Mesenchymal stem cell (in vitro differentiated cells and primary cell): ENCODE measurements at regions not wholly inside any gene's neighbourhood (a gene's known extent, or its start where the extent isn't known, plus 50 kb on each side); places are given as distances from the start of the nearest gene placed in this dataset.

Source experiments
- DNase-seq: peaks from one replicate; pipeline ENCODE4 v3.0.0-alpha.2; 2013
- H2AFZ ChIP-seq: one replicate; pipeline ENCODE4 v1.6.1; 2013; ENCODE audit warnings: low read depth, mild to moderate bottlenecking, control low read depth, inconsistent platforms, low read length, moderate library complexity
- H2AK5ac ChIP-seq: 2 replicates; pipeline ENCODE4 v1.6.1; 2013; ENCODE audit warnings: low read length, moderate library complexity, mild to moderate bottlenecking, inconsistent platforms; ENCODE audit not compliant: severe bottlenecking
- H2BK120ac ChIP-seq: one replicate; pipeline ENCODE4 v1.6.1; 2013; ENCODE audit warnings: low read depth, mild to moderate bottlenecking, inconsistent platforms, low read length, moderate library complexity
- H2BK12ac ChIP-seq, 2 experiments: one replicate each; pipeline ENCODE4 v1.6.1; 2013; ENCODE audit warnings: inconsistent platforms in 2 of 2, low read length in 2 of 2, mild to moderate bottlenecking in 2 of 2, moderate library complexity in 2 of 2, control low read depth in 1 of 2
- H2BK15ac ChIP-seq: one replicate; pipeline ENCODE4 v1.6.1; 2013; ENCODE audit warnings: mild to moderate bottlenecking, low read depth, inconsistent platforms; ENCODE audit not compliant: poor library complexity, severe bottlenecking
- H2BK5ac ChIP-seq: 2 replicates; pipeline ENCODE4 v1.6.1; 2013; ENCODE audit warnings: low read depth, mild to moderate bottlenecking, low read length, control low read depth, inconsistent platforms; ENCODE audit not compliant: poor library complexity, severe bottlenecking
- H3K14ac ChIP-seq, 2 experiments: one replicate each; pipeline ENCODE4 v1.6.1; 2013; ENCODE audit warnings: inconsistent platforms in 2 of 2, low read length in 2 of 2, control low read depth in 1 of 2, mild to moderate bottlenecking in 1 of 2, moderate library complexity in 1 of 2
- H3K18ac ChIP-seq, 2 experiments: one replicate each; pipeline ENCODE4 v1.6.1; 2013; ENCODE audit warnings: inconsistent platforms in 2 of 2, low read length in 2 of 2, control low read depth in 1 of 2, low read depth in 1 of 2, mild to moderate bottlenecking in 1 of 2
- H3K23ac ChIP-seq, 2 experiments: one replicate each; pipeline ENCODE4 v1.6.1; 2013; ENCODE audit warnings: inconsistent platforms in 2 of 2, low read length in 2 of 2, mild to moderate bottlenecking in 2 of 2, moderate library complexity in 2 of 2, control low read depth in 1 of 2
- H3K27ac ChIP-seq: 2 replicates; pipeline ENCODE4 v1.5.1; 2013; ENCODE audit warnings: mild to moderate bottlenecking, moderate library complexity, low read length, control low read depth, inconsistent platforms; ENCODE audit not compliant: poor library complexity, severe bottlenecking
- H3K27me3 ChIP-seq, 2 experiments: 2 replicates each; pipeline versions ENCODE4 v1.6.1 to v1.7.0; 2013; ENCODE audit warnings: low read length in 2 of 2, mild to moderate bottlenecking in 2 of 2, moderate library complexity in 2 of 2, control low read depth in 1 of 2, inconsistent platforms in 1 of 2; ENCODE audit not compliant: control insufficient read depth in 1 of 2, insufficient read depth in 1 of 2
- H3K36me3 ChIP-seq, 2 experiments: 2 replicates each; pipeline versions ENCODE4 v1.6.1 to v1.7.0; 2013; ENCODE audit warnings: low read length in 2 of 2, control low read depth in 1 of 2, inconsistent platforms in 1 of 2, low read depth in 1 of 2, mild to moderate bottlenecking in 1 of 2; ENCODE audit not compliant: insufficient read depth in 2 of 2, control insufficient read depth in 1 of 2
- H3K4ac ChIP-seq, 2 experiments: one replicate each; pipeline ENCODE4 v1.6.1; 2013; ENCODE audit warnings: inconsistent platforms in 2 of 2, low read length in 2 of 2, mild to moderate bottlenecking in 2 of 2, moderate library complexity in 2 of 2, control low read depth in 1 of 2, low read depth in 1 of 2
- H3K4me1 ChIP-seq: 2 replicates; pipeline ENCODE4 v1.6.1; 2013; ENCODE audit warnings: low read depth, low read length, control low read depth; ENCODE audit not compliant: control insufficient read depth, insufficient read depth
- H3K4me2 ChIP-seq: 2 replicates; pipeline ENCODE4 v1.6.1; 2013; ENCODE audit warnings: low read length, mild to moderate bottlenecking, inconsistent platforms; ENCODE audit not compliant: poor library complexity, severe bottlenecking
- H3K4me3 ChIP-seq, 2 experiments: 2 replicates each; pipeline versions ENCODE4 v1.5.1 to v1.7.0; 2013; ENCODE audit warnings: low read length in 2 of 2, mild to moderate bottlenecking in 2 of 2, control low read depth in 1 of 2, low read depth in 1 of 2; ENCODE audit not compliant: insufficient read depth in 1 of 2
- H3K79me1 ChIP-seq: replicated peaks from 2 replicates; pipeline ENCODE4 v1.6.1; 2013; ENCODE audit warnings: mild to moderate bottlenecking, control low read depth, low read length, inconsistent platforms; ENCODE audit not compliant: poor library complexity, severe bottlenecking
- H3K9ac ChIP-seq: 2 replicates; pipeline ENCODE4 v1.7.0; 2013; ENCODE audit warnings: mild to moderate bottlenecking, low read length, moderate library complexity
- H3K9me3 ChIP-seq: 2 replicates; pipeline ENCODE4 v1.7.0; 2013; ENCODE audit warnings: mild to moderate bottlenecking, low read length; ENCODE audit not compliant: control insufficient read depth
- H4K8ac ChIP-seq: one replicate; pipeline ENCODE4 v1.6.1; 2013; ENCODE audit warnings: inconsistent platforms, mild to moderate bottlenecking, low read length, moderate library complexity
- H4K91ac ChIP-seq: one replicate; pipeline ENCODE4 v1.6.1; 2013; ENCODE audit warnings: mild to moderate bottlenecking, low read length, inconsistent platforms
- WGBS: methylation state at CpG from one replicate; pipeline ENCODE4 v1.1.7; 2013; ENCODE audit warnings: mixed read lengths; 5-methylcytosine and 5-hydroxymethylcytosine counted together

GRCh38 chr12:58487678-58488161, 432.6 kb downstream of the LRIG3 start:
- H3K4me2 ChIP-seq = no peak overlapping the region
- H2BK5ac ChIP-seq = no peak overlapping the region
- H3K36me3 ChIP-seq = no peaks in the 10 kb centered on the region
- no peak overlapping the region for H2BK15ac ChIP-seq
- H3K9ac ChIP-seq = no peak overlapping the region
- no peak overlapping the region for H2AK5ac ChIP-seq
- H2BK120ac ChIP-seq = no peak overlapping the region
- no peaks in the 10 kb centered on the region for H3K9me3 ChIP-seq
- no peak overlapping the region for H3K4me3 ChIP-seq
- H2BK12ac ChIP-seq = no peak overlapping the region
- no peak overlapping the region for H3K18ac ChIP-seq
- no peaks in the 10 kb centered on the region for H3K79me1 ChIP-seq
- no peak overlapping the region for H4K91ac ChIP-seq
- no CpG with 5 or more reads among the region's 1 CpG for WGBS
- no peaks in the 10 kb centered on the region for H3K4me1 ChIP-seq
- peak; percentile 33 for DNase-seq
- H3K23ac ChIP-seq = no peak overlapping the region
- no peak overlapping the region for H4K8ac ChIP-seq
- H3K14ac ChIP-seq = no peak overlapping the region
- H3K27ac ChIP-seq = no peak overlapping the region
- no peak overlapping the region for H2AFZ ChIP-seq
- no peak overlapping the region for H3K4ac ChIP-seq
- H3K27me3 ChIP-seq = no peaks in the 10 kb centered on the region

GRCh38 chr12:58489394-58489793, 430.9 kb downstream of the LRIG3 start:
- Histone ChIP-seq H3K36me3 (no peaks in the 10 kb centered on the region), H3K14ac (no peak overlapping the region), H2BK15ac (no peak overlapping the region), H4K91ac (no peak overlapping the region), H3K27me3 (no peaks in the 10 kb centered on the region), H3K4me3 (no peak overlapping the region), H3K18ac (no peak overlapping the region), H3K23ac (no peak overlapping the region), H3K9me3 (no peaks in the 10 kb centered on the region), H3K4me2 (no peak overlapping the region), H2BK12ac (no peak overlapping the region), H3K27ac (no peak overlapping the region), H3K4me1 (no peaks in the 10 kb centered on the region), H4K8ac (no peak overlapping the region), H2AFZ (no peak overlapping the region), H2AK5ac (no peak overlapping the region), H3K9ac (no peak overlapping the region), H2BK120ac (no peak overlapping the region), H3K79me1 (no peaks in the 10 kb centered on the region), H3K4ac (no peak overlapping the region), H2BK5ac (no peak overlapping the region)
- no peak for DNase-seq
- 53% methylated on average over 1 of the region's 1 CpG for WGBS

- H3K79me1 ChIP-seq = no peaks in the 10 kb centered on the region
- no peak overlapping the region for H2BK120ac ChIP-seq
- H3K27ac ChIP-seq = no peak overlapping the region
- no peak overlapping the region for H3K4me3 ChIP-seq
- no peak overlapping the region for H2BK5ac ChIP-seq
- H3K4me2 ChIP-seq = no peak overlapping the region
- WGBS = 33% methylated on average over 1 of the region's 3 CpGs
- no peaks in the 10 kb centered on the region for H3K4me1 ChIP-seq
- no peaks in the 10 kb centered on the region for H3K36me3 ChIP-seq
- no peak overlapping the region for H3K9ac ChIP-seq
- H4K8ac ChIP-seq = no peak overlapping the region
- no peak overlapping the region for H2AK5ac ChIP-seq
- H4K91ac ChIP-seq = no peak overlapping the region
- no peak overlapping the region for H2AFZ ChIP-seq
- no peaks in the 10 kb centered on the region for H3K27me3 ChIP-seq
- no peak overlapping the region for H3K23ac ChIP-seq
- no peak overlapping the region for H2BK15ac ChIP-seq
- H3K4ac ChIP-seq = no peak overlapping the region
- peak; percentile 85 for DNase-seq
- no peak overlapping the region for H2BK12ac ChIP-seq
- no peaks in the 10 kb centered on the region for H3K9me3 ChIP-seq
- no peak overlapping the region for H3K18ac ChIP-seq
- H3K14ac ChIP-seq = no peak overlapping the region
These were observed 429.0 kb downstream of the LRIG3 start for GRCh38 chr12:58491306-58491705.

- Histone ChIP-seq H3K18ac (no peak overlapping the region), H3K4me2 (no peak overlapping the region), H2AK5ac (no peak overlapping the region), H3K4me3 (no peak overlapping the region), H3K79me1 (no peaks in the 10 kb centered on the region), H3K9ac (no peak overlapping the region), H3K4ac (no peak overlapping the region), H3K4me1 (no peaks in the 10 kb centered on the region), H2BK120ac (no peak overlapping the region), H2BK12ac (no peak overlapping the region), H3K23ac (no peak overlapping the region), H2AFZ (no peak overlapping the region), H4K91ac (no peak overlapping the region), H3K9me3 (no peaks in the 10 kb centered on the region), H3K36me3 (no peaks in the 10 kb centered on the region), H2BK15ac (no peak overlapping the region), H3K27me3 (no peaks in the 10 kb centered on the region), H3K14ac (no peak overlapping the region), H4K8ac (no peak overlapping the region), H3K27ac (no peak overlapping the region), H2BK5ac (no peak overlapping the region)
- 90% methylated on average over 2 of the region's 4 CpGs for WGBS
- peak; percentile 34 for DNase-seq
These were observed 423.7 kb downstream of the LRIG3 start for GRCh38 chr12:58496411-58497190.
